ENCODE measurements at regions not wholly inside any gene's neighbourhood (a gene's known extent, or its start where the extent isn't known, plus 50 kb on each side); places are given as distances from the start of the nearest gene placed in this dataset.
"Not testable (repeated sequence)": the region's sequence is repeated elsewhere in the genome, so short reads cannot be mapped to it uniquely, and the experiment has no call there.

DNA sequence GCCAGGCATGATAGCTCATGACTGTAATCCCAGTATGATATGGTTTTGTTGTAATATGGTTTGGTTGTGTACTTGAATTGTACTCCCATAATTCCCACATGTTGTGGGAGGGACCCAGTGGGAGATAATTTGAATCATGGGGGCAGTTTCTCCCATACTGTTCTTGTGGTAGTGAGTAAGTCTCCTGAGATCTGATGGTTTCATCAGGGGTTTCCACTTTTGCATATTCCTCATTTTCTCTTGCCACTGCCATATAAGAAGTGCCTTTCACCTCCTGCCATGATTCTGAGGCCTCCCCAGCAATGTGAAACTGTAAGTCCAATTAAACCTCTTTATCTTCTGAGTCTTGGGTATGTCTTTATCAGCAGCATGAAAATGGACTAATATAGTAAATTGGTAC is 160.3 kb upstream of the COX10 start:
- H3K36me3 ChIP-seq (ENCODE audit: control insufficient read depth in 2 of 4, insufficient read depth in 4 of 4, low read length in 3 of 4); H3K4ac ChIP-seq (replicated peaks; ENCODE audit: insufficient read length, low read depth, low read length); H3K27ac ChIP-seq (ENCODE audit: low read depth, low read length); H3K4me1 ChIP-seq (replicated peaks in 1 of 4; ENCODE audit: control insufficient read depth in 3 of 4, insufficient read depth in 4 of 4, low read length in 3 of 4); H2AFZ ChIP-seq (ENCODE audit: low read length); H2BK15ac ChIP-seq (ENCODE audit: low read length); H3K9me3 ChIP-seq (ENCODE audit: insufficient read depth in 2 of 2, low read depth in 1 of 2, low read length in 1 of 2); H4K8ac ChIP-seq (ENCODE audit: extremely low read depth, insufficient read depth, low read length); FAIRE-seq; H4K5ac ChIP-seq (ENCODE audit: insufficient read length, low read depth, low read length); H4K91ac ChIP-seq (replicated peaks; ENCODE audit: insufficient read length, low read length); H3K4me2 ChIP-seq (ENCODE audit: insufficient read depth in 1 of 2, low read depth in 2 of 2, low read length in 2 of 2); DNase-seq (ENCODE audit: low read depth in 1 of 2, low spot score in 2 of 2); CTCF ChIA-PET (ENCODE audit: partially characterized antibody); H3K56ac ChIP-seq (replicated peaks; ENCODE audit: insufficient read length, low read depth, low read length); H4K20me1 ChIP-seq (replicated peaks in 1 of 2; ENCODE audit: control insufficient read depth in 1 of 2, insufficient read depth in 2 of 2, low read length in 2 of 2); H3K4me3 ChIP-seq (ENCODE audit: extremely low read depth in 1 of 4, insufficient read depth in 2 of 4, low read depth in 3 of 4, low read length in 4 of 4); POLR2A ChIA-PET (ENCODE audit: partially characterized antibody); H3K14ac ChIP-seq (ENCODE audit: insufficient read length); H3K9ac ChIP-seq (replicated peaks in 1 of 4; ENCODE audit: extremely low read depth in 1 of 4, low read depth in 3 of 4, low read length in 3 of 4); H2BK20ac ChIP-seq (ENCODE audit: low read length); H3K23me2 ChIP-seq (ENCODE audit: low read depth, low read length); H3K79me2 ChIP-seq (ENCODE audit: control insufficient read depth in 1 of 2, insufficient read depth in 2 of 2, low read length in 2 of 2); H3K23ac ChIP-seq (ENCODE audit: insufficient read length); H3K79me1 ChIP-seq (ENCODE audit: low read depth, low read length); H3K27me3 ChIP-seq (replicated peaks in 1 of 4; ENCODE audit: control insufficient read depth in 3 of 4, extremely low read depth in 1 of 4, insufficient read depth in 3 of 4, low read length in 3 of 4); H2BK5ac ChIP-seq (ENCODE audit: low read depth, low read length); H3K18ac ChIP-seq (ENCODE audit: extremely low read depth, low read length); H2BK120ac ChIP-seq (replicated peaks; ENCODE audit: low read depth, low read length); H2BK12ac ChIP-seq (ENCODE audit: low read depth, low read length); H2AK5ac ChIP-seq (ENCODE audit: low read depth, low read length): not testable (repeated sequence)

Data from H1 (cell line).